ENCODE measurements at regions not wholly inside any gene's neighbourhood (a gene's known extent, or its start where the extent isn't known, plus 50 kb on each side); places are given as distances from the start of the nearest gene placed in this dataset.
"Not testable (repeated sequence)": the region's sequence is repeated elsewhere in the genome, so short reads cannot be mapped to it uniquely, and the experiment has no call there.

DNA sequence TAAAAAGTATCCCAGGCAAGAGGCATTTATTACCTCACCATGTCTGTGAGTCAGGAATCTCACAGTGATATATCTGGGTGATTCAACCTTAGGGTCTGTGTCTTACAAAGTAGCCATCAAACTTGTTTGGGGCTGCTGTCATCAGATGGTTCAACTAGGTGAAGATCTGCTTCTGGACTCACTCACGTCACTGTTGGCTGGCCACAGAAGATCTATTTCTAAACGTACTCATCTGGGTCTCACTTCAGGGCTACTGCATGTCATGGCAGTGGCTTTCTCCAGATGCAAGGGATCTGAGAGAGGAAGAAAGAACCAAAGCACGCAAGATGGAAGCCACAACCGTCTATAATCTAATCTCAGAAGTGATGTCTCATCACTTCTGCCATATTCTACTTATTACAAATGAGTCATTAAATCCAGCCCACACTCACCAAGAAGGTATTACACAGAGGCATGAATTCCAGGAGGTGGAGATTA, 267.8 kb upstream of the ANKRD50 start:
- Histone ChIP-seq H3K27ac (ENCODE audit: low read depth in 1 of 2, low read length in 1 of 2) (no peak overlapping the region), H3K4me3 (no peak overlapping the region), H3K27me3 (ENCODE audit: control insufficient read depth in 3 of 3, insufficient read depth in 3 of 3, low read length in 2 of 3) (no peaks in the 10 kb centered on the region), H3K36me3 (ENCODE audit: control insufficient read depth in 4 of 4, insufficient read depth in 4 of 4, low read length in 4 of 4) (no peaks in the 10 kb centered on the region), H3K4me1 (ENCODE audit: control insufficient read depth in 5 of 5, insufficient read depth in 5 of 5, low read length in 5 of 5) (no peaks in the 10 kb centered on the region), H3K9me3 (ENCODE audit: control insufficient read depth in 4 of 4, insufficient read depth in 3 of 4, low read length in 3 of 4) (no peaks in the 10 kb centered on the region), H3K9ac (ENCODE audit: insufficient read depth in 1 of 2, low read length in 2 of 2) (no peak overlapping the region)
- 86 to 88% methylated on average over 4 of the region's 4 CpGs for WGBS, 2 donors
- DNase-seq (no peak), ATAC-seq (ENCODE audit: insufficient read depth, low FRiP score) (no peak)
- TF ChIP-seq CTCF (IDR thresholded peaks at IDR 0.05; ENCODE audit: control extremely low read depth, extremely low read depth) = no peak

DNA sequence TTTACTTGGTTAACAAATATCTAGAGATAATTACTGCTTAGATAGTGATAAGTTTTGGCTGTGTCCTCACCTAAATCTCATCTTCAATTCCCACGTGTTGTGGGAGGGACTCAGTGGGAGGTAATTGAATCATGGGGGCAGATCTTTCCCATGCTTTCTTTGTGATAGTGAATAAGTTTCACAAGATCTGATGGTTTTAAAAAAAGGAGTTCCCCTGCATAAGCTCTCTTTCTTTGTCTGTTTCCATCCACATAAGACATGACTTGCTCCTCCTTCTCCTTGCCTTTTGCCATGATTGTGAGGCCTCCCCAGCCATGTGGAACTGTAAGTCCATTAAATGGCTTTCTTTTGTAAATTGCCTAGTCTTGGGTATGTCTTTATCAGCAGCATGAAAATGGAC, 266.0 kb upstream of the ANKRD50 start:
- H3K36me3 ChIP-seq (ENCODE audit: control insufficient read depth in 4 of 4, insufficient read depth in 4 of 4, low read length in 4 of 4); DNase-seq; H3K4me3 ChIP-seq; H3K27ac ChIP-seq (ENCODE audit: low read depth in 1 of 2, low read length in 1 of 2); ATAC-seq (ENCODE audit: insufficient read depth, low FRiP score); H3K4me1 ChIP-seq (ENCODE audit: control insufficient read depth in 5 of 5, insufficient read depth in 5 of 5, low read length in 5 of 5); H3K9ac ChIP-seq (ENCODE audit: insufficient read depth in 1 of 2, low read length in 2 of 2); H3K27me3 ChIP-seq (ENCODE audit: control insufficient read depth in 3 of 3, insufficient read depth in 3 of 3, low read length in 2 of 3); H3K9me3 ChIP-seq (ENCODE audit: control insufficient read depth in 4 of 4, insufficient read depth in 3 of 4, low read length in 3 of 4): not testable (repeated sequence)
- WGBS, 2 donors = 61 to 77% methylated on average over 1 of the region's 1 CpG

DNA sequence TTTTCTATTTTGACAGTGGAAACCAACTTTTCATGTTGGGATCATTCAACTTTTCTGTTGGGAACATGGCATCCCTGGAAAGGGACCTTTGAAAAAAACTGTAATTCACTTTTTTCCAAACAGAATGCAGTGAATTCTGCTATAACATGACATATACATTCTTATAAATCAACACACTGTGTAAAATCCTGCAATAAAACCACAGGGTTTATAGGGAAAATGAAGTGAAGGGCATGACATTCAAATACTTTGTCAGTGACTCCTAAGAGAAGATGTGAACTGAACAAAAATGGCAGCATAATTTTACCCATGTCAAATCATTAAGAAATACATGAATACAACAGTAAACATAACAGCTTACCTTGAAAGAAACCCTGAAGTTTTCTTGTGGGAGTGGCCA, 264.5 kb upstream of the ANKRD50 start:
- Histone ChIP-seq H3K9me3 (ENCODE audit: control insufficient read depth in 4 of 4, insufficient read depth in 3 of 4, low read length in 3 of 4) (no peaks in the 10 kb centered on the region), H3K27me3 (ENCODE audit: control insufficient read depth in 3 of 3, insufficient read depth in 3 of 3, low read length in 2 of 3) (no peaks in the 10 kb centered on the region), H3K4me3 (no peak overlapping the region), H3K9ac (ENCODE audit: insufficient read depth in 1 of 2, low read length in 2 of 2) (no peak overlapping the region), H3K4me1 (ENCODE audit: control insufficient read depth in 5 of 5, insufficient read depth in 5 of 5, low read length in 5 of 5) (no peaks in the 10 kb centered on the region), H3K36me3 (ENCODE audit: control insufficient read depth in 4 of 4, insufficient read depth in 4 of 4, low read length in 4 of 4) (no peaks in the 10 kb centered on the region), H3K27ac (ENCODE audit: low read depth in 1 of 2, low read length in 1 of 2) (no peak overlapping the region)
- TF ChIP-seq CTCF (IDR thresholded peaks at IDR 0.05; ENCODE audit: control extremely low read depth, extremely low read depth) = no peak
- DNase-seq (no peak), ATAC-seq (ENCODE audit: insufficient read depth, low FRiP score) (no peak)

DNA sequence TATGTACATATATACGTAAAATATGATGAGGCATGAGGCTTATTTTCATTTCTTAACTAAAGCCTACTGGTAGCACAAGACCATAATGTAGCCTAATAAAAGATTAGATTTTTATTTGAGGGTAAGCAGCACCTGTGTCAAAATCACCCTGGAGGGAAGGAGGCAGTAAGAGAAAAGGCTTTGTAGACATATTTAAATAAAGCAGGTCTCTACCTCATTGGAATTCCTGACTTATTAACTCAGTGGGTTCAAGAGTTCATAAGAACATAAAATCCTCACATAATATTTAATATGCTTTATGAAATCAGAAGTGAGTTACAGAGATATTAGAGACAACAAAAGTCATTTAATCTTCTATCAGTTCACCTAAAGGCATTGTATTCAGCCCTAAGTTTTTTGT, 261.6 kb upstream of the ANKRD50 start:
- no peaks in the 10 kb centered on the region for H3K4me1 ChIP-seq (ENCODE audit: control insufficient read depth in 5 of 5, insufficient read depth in 5 of 5, low read length in 5 of 5)
- H3K36me3 ChIP-seq (ENCODE audit: control insufficient read depth in 4 of 4, insufficient read depth in 4 of 4, low read length in 4 of 4) = no peaks in the 10 kb centered on the region
- no peaks in the 10 kb centered on the region for H3K27me3 ChIP-seq (ENCODE audit: control insufficient read depth in 3 of 3, insufficient read depth in 3 of 3, low read length in 2 of 3)
- DNase-seq (peak in 2 of 3 donors; percentile 1 to 18), ATAC-seq (ENCODE audit: insufficient read depth, low FRiP score) (no peak)
- H3K9me3 ChIP-seq (ENCODE audit: control insufficient read depth in 4 of 4, insufficient read depth in 3 of 4, low read length in 3 of 4) = no peaks in the 10 kb centered on the region
- no peak overlapping the region for H3K27ac ChIP-seq (ENCODE audit: low read depth in 1 of 2, low read length in 1 of 2)
- no peak overlapping the region for H3K9ac ChIP-seq (ENCODE audit: insufficient read depth in 1 of 2, low read length in 2 of 2)
- no peak overlapping the region for H3K4me3 ChIP-seq
- 85 to 93% methylated on average over 1 of the region's 1 CpG for WGBS, 2 donors
- TF ChIP-seq CTCF (IDR thresholded peaks at IDR 0.05; ENCODE audit: control extremely low read depth, extremely low read depth) = no peak

Measured in lung (tissue), 11 donors.